ENCODE measurements at regions not wholly inside any gene's neighbourhood (a gene's known extent, or its start where the extent isn't known, plus 50 kb on each side); places are given as distances from the start of the nearest gene placed in this dataset.

GRCh38 chr11:29578806-29579205, 438.0 kb downstream of the KCNA4 start:
- no peak overlapping the region for H3K4me3 ChIP-seq (ENCODE audit: low read depth, low read length)
- no peak for DNase-seq (ENCODE audit: low read depth)
- TF ChIP-seq, protein P1, sequence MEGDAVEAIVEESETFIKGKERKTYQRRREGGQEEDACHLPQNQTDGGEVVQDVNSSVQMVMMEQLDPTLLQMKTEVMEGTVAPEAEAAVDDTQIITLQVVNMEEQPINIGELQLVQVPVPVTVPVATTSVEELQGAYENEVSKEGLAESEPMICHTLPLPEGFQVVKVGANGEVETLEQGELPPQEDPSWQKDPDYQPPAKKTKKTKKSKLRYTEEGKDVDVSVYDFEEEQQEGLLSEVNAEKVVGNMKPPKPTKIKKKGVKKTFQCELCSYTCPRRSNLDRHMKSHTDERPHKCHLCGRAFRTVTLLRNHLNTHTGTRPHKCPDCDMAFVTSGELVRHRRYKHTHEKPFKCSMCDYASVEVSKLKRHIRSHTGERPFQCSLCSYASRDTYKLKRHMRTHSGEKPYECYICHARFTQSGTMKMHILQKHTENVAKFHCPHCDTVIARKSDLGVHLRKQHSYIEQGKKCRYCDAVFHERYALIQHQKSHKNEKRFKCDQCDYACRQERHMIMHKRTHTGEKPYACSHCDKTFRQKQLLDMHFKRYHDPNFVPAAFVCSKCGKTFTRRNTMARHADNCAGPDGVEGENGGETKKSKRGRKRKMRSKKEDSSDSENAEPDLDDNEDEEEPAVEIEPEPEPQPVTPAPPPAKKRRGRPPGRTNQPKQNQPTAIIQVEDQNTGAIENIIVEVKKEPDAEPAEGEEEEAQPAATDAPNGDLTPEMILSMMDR (conservative IDR thresholded peaks at IDR 0.05; ENCODE audit: low read depth, low read length) = no peak

- no peak for DNase-seq (ENCODE audit: low read depth)
- no peak overlapping the region for H3K4me3 ChIP-seq (ENCODE audit: low read depth, low read length)
- TF ChIP-seq, protein P1 (conservative IDR thresholded peaks at IDR 0.05; ENCODE audit: low read depth, low read length) = no peak
Observed at GRCh38 chr11:29564486-29564885, 452.3 kb downstream of the KCNA4 start.

- DNase-seq (ENCODE audit: low read depth) = no peak
- H3K4me3 ChIP-seq (ENCODE audit: low read depth, low read length) = no peak overlapping the region
- TF ChIP-seq, protein P1 (conservative IDR thresholded peaks at IDR 0.05; ENCODE audit: low read depth, low read length) = no peak
Observed at GRCh38 chr11:29562183-29562582, 454.6 kb downstream of the KCNA4 start.

DNA sequence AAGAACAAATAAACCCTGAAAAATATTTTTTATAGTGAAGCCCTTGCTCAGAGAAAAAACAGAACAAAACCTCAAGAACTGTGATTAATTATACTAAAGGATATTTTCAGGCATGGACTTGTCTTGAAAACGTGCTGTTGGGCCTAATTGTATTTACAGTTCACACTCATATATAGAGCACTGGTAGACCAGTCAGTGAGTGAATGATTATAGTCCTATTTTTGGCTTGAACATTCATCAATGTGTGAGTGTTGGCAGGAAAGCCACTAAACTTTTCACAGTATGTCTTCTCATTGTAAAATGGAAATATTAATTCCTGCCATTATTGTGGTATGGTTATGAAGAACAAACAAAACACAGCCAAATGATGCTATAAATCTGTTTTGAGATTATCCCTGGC, 462.8 kb downstream of the KCNA4 start:
- TF ChIP-seq, protein P1 (conservative IDR thresholded peaks at IDR 0.05; ENCODE audit: low read depth, low read length) = no peak
- H3K4me3 ChIP-seq (ENCODE audit: low read depth, low read length) = no peak overlapping the region
- DNase-seq (ENCODE audit: low read depth) = no peak

DNA sequence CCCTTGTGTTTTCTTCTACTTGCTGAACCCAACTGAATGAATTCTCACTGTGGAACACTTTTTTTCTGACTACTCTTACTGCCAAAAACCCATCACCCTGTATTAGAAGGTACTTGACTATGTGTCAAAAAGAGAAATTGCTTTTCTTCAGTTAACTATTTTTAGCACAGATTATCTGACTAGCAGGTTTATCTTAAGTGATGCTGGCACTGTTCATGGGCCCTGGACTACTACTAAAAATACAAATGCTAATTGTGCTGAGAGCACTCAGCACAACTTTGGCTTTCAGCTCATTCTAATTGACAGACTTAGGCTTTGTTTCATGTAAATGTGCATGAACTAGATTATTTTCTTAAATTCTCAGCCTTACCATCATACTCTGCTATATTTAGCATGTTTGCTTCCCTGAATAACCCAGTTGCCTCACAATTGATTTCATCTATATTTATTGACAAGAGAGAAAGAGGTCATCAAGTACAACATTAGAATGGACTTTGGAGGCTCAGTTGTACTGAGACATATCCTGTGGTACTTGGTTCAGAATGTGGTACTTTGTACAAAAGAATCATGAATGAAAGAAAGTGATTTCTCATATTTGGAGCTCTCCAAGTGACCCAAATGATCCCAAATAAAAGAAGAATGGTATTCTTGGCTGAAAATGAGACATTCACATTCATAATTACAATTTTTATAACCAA, 478.3 kb downstream of the KCNA4 start:
- no peak for DNase-seq (ENCODE audit: low read depth)
- no peak overlapping the region for H3K4me3 ChIP-seq (ENCODE audit: low read depth, low read length)
- TF ChIP-seq, protein P1 (conservative IDR thresholded peaks at IDR 0.05; ENCODE audit: low read depth, low read length) = no peak

DNA sequence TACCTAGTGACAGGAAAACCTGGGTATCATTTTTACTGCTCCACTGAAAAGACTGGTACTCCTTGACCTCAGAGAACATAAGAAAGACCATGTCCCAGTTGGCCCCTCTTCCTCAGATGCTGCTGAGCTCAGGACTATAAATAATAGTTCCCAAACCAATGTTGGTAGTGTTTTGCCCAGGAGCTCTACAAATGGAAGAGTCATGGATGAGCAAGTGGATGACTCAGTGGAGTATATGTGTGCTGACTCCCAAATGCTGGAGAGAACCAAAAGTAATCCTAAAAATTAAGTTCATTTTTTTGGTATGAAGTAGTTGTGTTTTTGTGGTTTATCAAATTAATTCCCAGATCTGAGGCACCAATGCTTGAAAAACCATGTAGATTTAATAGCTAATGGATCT, 482.0 kb downstream of the KCNA4 start:
- TF ChIP-seq, protein P1 (conservative IDR thresholded peaks at IDR 0.05; ENCODE audit: low read depth, low read length) = no peak
- no peak overlapping the region for H3K4me3 ChIP-seq (ENCODE audit: low read depth, low read length)
- no peak for DNase-seq (ENCODE audit: low read depth)

- DNase-seq (ENCODE audit: low read depth) = no peak
- TF ChIP-seq, protein P1 (conservative IDR thresholded peaks at IDR 0.05; ENCODE audit: low read depth, low read length) = no peak
- H3K4me3 ChIP-seq (ENCODE audit: low read depth, low read length) = no peak overlapping the region
Observed at GRCh38 chr11:29530961-29531360, 485.9 kb downstream of the KCNA4 start.

Data from epithelial cell of proximal tubule (primary cell).